Esophagus squamous epithelium (tissue), 4 donors: ENCODE measurements at regions not wholly inside any gene's neighbourhood (a gene's known extent, or its start where the extent isn't known, plus 50 kb on each side); places are given as distances from the start of the nearest gene placed in this dataset.

Experiments
- POLR2A ChIP-seq, 4 donors: fragments of 450-650 bp; IDR thresholded peaks; one replicate each; pipeline ENCODE4 v1.6.1; 2017; ENCODE audit warnings: antibody characterized with exemption in 4 of 4, mild to moderate bottlenecking in 4 of 4, moderate library complexity in 3 of 4
- TF ChIP-seq, protein P1 (sequence below), 6 experiments: fragments of 450-650 bp in 4 of 6; fragments of 200-600 bp in 2 of 6; sonication (generic) in 2 of 6; IDR thresholded peaks; one replicate each; pipeline ENCODE4 v1.5.1; 2016 to 2019; ENCODE audit warnings: antibody characterized with exemption in 6 of 6, mild to moderate bottlenecking in 4 of 6, moderate library complexity in 4 of 6

- TF ChIP-seq, protein P1, sequence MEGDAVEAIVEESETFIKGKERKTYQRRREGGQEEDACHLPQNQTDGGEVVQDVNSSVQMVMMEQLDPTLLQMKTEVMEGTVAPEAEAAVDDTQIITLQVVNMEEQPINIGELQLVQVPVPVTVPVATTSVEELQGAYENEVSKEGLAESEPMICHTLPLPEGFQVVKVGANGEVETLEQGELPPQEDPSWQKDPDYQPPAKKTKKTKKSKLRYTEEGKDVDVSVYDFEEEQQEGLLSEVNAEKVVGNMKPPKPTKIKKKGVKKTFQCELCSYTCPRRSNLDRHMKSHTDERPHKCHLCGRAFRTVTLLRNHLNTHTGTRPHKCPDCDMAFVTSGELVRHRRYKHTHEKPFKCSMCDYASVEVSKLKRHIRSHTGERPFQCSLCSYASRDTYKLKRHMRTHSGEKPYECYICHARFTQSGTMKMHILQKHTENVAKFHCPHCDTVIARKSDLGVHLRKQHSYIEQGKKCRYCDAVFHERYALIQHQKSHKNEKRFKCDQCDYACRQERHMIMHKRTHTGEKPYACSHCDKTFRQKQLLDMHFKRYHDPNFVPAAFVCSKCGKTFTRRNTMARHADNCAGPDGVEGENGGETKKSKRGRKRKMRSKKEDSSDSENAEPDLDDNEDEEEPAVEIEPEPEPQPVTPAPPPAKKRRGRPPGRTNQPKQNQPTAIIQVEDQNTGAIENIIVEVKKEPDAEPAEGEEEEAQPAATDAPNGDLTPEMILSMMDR (IDR thresholded peaks at IDR 0.05), result no peak
- no peak for TF ChIP-seq POLR2A (IDR thresholded peaks at IDR 0.05)
These were observed 196.5 kb upstream of the CDH9 start for GRCh38 chr5:27234916-27235315.
